ENCODE measurements at regions not wholly inside any gene's neighbourhood (a gene's known extent, or its start where the extent isn't known, plus 50 kb on each side); places are given as distances from the start of the nearest gene placed in this dataset.

- TF ChIP-seq, protein P1, sequence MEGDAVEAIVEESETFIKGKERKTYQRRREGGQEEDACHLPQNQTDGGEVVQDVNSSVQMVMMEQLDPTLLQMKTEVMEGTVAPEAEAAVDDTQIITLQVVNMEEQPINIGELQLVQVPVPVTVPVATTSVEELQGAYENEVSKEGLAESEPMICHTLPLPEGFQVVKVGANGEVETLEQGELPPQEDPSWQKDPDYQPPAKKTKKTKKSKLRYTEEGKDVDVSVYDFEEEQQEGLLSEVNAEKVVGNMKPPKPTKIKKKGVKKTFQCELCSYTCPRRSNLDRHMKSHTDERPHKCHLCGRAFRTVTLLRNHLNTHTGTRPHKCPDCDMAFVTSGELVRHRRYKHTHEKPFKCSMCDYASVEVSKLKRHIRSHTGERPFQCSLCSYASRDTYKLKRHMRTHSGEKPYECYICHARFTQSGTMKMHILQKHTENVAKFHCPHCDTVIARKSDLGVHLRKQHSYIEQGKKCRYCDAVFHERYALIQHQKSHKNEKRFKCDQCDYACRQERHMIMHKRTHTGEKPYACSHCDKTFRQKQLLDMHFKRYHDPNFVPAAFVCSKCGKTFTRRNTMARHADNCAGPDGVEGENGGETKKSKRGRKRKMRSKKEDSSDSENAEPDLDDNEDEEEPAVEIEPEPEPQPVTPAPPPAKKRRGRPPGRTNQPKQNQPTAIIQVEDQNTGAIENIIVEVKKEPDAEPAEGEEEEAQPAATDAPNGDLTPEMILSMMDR (IDR thresholded peaks at IDR 0.05), result no peak
- TF ChIP-seq POLR2A (IDR thresholded peaks at IDR 0.05), result no peak
- Histone ChIP-seq H3K9me3 (replicated peaks in 1 of 3) (no peaks in the 10 kb centered on the region), H3K4me1 (replicated peaks in 1 of 2) (no peaks in the 10 kb centered on the region), H3K27ac (no peak overlapping the region), H3K4me3 (no peak overlapping the region), H3K36me3 (replicated peaks in 1 of 2) (no peaks in the 10 kb centered on the region), H3K27me3 (no peaks in the 10 kb centered on the region)
- no peak for DNase-seq
- intact Hi-C loops (cut with DNase I), result no loop called here
- 95 to 96% (median 95%) methylated on average over 3 of the region's 3 CpGs for WGBS, 4 donors
Observed at GRCh38 chr5:93870649-93871048, 129.2 kb upstream of the POU5F2 start.

DNA sequence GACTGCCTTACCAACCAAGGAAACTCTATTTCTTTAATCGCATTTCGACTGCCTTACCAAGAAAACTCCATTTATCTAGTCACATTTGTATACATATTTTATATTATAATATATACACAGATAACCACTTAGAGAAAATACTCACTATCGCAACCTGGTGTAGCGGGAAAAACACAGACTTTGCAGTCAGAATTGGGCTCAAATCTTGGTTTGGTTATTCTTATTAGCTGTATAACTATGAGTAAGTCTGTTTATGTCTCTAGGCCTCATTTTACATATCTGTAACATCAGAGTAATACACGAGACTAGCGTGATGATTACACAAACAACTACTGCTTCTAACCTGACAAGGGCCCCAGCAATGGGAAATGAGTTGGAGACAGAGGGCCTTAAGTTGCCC, 127.5 kb upstream of the POU5F2 start:
- no peaks in the 10 kb centered on the region for H3K27me3 ChIP-seq
- no peak for DNase-seq
- H3K36me3 ChIP-seq (replicated peaks in 1 of 2), result no peaks in the 10 kb centered on the region
- TF ChIP-seq, protein P1 (IDR thresholded peaks at IDR 0.05), result no peak
- TF ChIP-seq POLR2A (IDR thresholded peaks at IDR 0.05), result no peak
- H3K9me3 ChIP-seq (replicated peaks in 1 of 3), result no peaks in the 10 kb centered on the region
- no peaks in the 10 kb centered on the region for H3K4me1 ChIP-seq (replicated peaks in 1 of 2)
- no peak overlapping the region for H3K4me3 ChIP-seq
- H3K27ac ChIP-seq, result no peak overlapping the region
- 97 to 98% (median 97%) methylated on average over 6 of the region's 6 CpGs for WGBS, 4 donors
- intact Hi-C loops (cut with DNase I), result no loop called here

- 81 to 91% (median 87%) methylated on average over 3 of the region's 3 CpGs for WGBS, 4 donors
- intact Hi-C loops (cut with DNase I), result no loop called here
- Histone ChIP-seq H3K4me3 (no peak overlapping the region), H3K27me3 (no peaks in the 10 kb centered on the region), H3K4me1 (replicated peaks in 1 of 2) (peaks cover 0 to 5% of the 10 kb centered on the region in 2 donors), H3K9me3 (replicated peaks in 1 of 3) (no peaks in the 10 kb centered on the region), H3K36me3 (replicated peaks in 1 of 2) (no peaks in the 10 kb centered on the region), H3K27ac (no peak overlapping the region)
- no peak for DNase-seq
- no peak for TF ChIP-seq POLR2A (IDR thresholded peaks at IDR 0.05)
- TF ChIP-seq, protein P1 (IDR thresholded peaks at IDR 0.05), result no peak
Observed at GRCh38 chr5:93850311-93850710, 108.9 kb upstream of the POU5F2 start.

GRCh38 chr5:93845376-93845775, 104.0 kb upstream of the POU5F2 start:
- no peak overlapping the region for H3K4me3 ChIP-seq
- intact Hi-C loops (cut with DNase I), result no loop called here
- no peaks in the 10 kb centered on the region for H3K36me3 ChIP-seq (replicated peaks in 1 of 2)
- DNase-seq, result no peak
- peaks cover 0 to 5% of the 10 kb centered on the region in 2 donors for H3K4me1 ChIP-seq (replicated peaks in 1 of 2)
- WGBS, 4 donors, result 92 to 100% (median 98%) methylated on average over 2 of the region's 2 CpGs
- no peak overlapping the region for H3K27ac ChIP-seq
- TF ChIP-seq, protein P1 (IDR thresholded peaks at IDR 0.05), result no peak
- no peak for TF ChIP-seq POLR2A (IDR thresholded peaks at IDR 0.05)
- no peaks in the 10 kb centered on the region for H3K27me3 ChIP-seq
- H3K9me3 ChIP-seq (replicated peaks in 1 of 3), result no peaks in the 10 kb centered on the region
